ACHN (cell line): ENCODE measurements at regions not wholly inside any gene's neighbourhood (a gene's known extent, or its start where the extent isn't known, plus 50 kb on each side); places are given as distances from the start of the nearest gene placed in this dataset.

Source experiments
- DNase-seq: peaks from one replicate; pipeline ENCODE4 v3.0.0-alpha.2; 2015
- in situ Hi-C: cut with HindIII; loops from 2 replicates; pipeline ENCODE4 v1.10.0; 2017; ENCODE audit warnings: low sequenced_read_pairs, low pct_ligation_motif_present, low pct_unique_long_range_greater_than_20kb

DNA sequence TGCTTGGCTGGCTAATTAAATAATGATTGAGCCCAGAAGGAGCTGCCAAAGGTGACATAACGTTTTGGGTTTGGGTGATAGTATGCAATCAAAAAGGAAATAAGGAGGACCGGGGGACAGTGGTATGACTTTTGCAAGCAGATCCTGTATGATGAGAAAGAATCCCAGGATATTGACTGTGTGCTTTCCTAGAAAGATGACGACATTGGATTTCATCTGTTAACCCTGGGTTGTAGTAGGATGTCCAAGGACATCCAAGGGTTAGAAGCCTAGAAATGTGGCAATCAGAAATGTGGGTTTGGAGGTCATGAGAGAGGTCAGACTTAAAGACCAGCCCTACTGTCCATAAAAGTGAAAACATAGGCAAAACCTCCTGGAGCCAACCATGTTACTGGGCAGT lies 50.3 kb upstream of the HMHB1 start:
- no peak for DNase-seq

DNA sequence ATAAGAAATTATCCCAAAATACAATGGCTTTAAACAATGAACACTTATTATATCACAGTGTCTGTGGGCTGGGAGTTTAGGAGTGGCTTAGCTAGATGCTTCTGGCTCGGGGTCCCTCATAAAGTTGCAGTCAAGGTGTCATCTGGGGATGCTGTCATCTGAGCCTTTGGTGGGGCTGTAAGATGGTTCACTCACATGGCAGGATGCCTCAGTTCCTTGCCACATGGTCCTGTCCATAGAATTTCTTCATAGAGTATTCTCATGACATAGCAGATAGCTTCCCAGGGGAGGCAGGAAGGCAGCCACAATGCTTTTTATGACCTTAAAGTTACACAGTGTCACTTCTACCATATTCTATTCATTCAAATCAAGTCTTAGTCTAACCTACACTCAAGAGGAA lies 51.2 kb upstream of the HMHB1 start:
- in situ Hi-C loops: no loop called here
- DNase-seq: no peak

More for the DNA sequence above, 50.3 kb upstream of the HMHB1 start:
- in situ Hi-C loops: no loop called here

DNA sequence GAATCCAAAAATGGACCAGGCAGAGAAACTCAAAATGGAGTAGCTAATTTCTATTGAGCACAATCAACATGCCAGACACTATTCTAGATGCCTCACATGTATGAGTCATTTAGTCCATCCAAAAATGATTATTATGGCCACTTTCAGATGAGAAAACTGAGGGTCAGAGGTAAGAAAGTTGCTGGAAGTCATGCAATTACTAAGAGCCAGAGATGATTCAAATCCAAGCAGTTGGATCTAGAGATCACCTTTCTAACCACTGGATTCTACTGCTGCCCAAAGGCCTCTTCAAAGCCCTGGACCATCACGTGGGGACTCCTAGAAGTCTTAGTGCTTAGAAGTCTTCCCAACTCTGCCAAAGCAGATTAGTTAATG lies 51.8 kb upstream of the HMHB1 start:
- in situ Hi-C loops: no loop called here
- no peak for DNase-seq

DNA sequence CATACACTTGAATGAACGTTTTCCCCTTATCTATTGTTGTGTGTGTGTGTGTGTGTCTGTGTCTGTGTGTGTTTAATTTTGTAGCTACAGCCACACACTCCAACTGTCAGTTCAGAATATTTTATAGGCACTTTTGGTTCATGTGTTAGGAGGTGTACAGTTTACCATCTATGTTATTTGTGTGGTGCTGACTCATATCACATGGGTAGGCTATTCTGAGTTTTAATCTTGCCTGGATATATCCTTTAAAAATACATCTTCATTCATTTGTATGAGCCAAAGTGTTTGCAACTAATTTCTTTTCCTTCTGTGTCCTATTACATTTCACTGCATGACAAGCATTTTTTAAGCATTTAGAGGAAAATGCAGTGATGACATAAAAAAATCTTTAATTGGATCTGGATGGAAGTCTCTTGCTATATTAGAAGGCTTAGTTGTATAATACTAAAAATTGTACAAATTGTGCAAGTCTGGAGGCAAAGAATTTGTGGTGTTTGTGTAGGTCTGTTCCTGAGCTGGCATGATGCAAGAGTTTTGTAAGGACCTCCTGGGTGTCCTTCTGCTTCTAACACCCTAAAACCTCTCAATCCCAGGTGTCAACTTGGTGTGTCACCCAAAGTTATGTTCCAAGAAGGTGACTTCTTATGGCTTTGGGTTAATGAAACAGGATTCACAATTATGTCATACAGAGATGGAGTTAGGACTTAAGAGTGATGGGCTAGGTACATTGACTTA lies 52.4 kb upstream of the HMHB1 start:
- DNase-seq: no peak
- in situ Hi-C loops: no loop called here

DNA sequence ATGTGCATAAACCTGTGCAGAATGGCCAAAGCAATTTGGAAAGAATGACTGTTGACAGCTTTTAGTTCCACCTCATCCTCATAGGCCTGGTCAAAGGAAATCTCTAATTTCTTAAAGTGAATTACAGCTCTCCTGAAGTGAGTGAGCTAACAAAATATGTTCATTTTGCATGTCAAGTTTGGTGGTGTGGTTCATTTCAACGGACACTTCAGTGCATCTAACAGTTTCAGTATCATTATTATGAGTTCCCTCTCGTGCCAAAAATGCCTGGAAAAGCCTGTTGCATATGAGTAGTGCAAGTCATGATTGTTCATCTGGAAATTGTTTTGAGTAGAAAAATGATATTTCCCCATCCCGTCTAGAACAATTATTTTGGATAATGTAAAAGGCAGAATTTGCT lies 53.2 kb upstream of the HMHB1 start:
- in situ Hi-C loops: no loop called here
- no peak for DNase-seq

DNA sequence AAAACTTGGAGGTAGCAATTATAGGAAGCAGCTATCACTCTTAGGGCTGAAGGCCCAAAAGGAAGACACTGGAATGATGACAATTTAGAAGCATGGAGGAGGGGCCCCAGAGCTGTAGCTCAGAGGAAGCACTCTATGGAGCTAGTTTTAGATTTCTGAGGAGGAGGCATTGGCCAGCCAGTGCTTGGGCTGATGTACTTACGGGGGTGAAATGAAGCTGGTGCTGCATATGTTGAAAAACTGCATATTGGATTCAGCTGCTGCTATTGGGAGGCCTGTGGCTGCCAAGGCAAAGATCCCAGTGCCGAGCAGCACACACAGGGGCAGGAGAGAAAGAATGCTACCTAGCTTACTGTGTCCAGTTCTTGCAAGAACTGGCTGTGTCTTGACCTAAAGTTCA lies 53.9 kb upstream of the HMHB1 start:
- no peak for DNase-seq
- in situ Hi-C loops: no loop called here

DNA sequence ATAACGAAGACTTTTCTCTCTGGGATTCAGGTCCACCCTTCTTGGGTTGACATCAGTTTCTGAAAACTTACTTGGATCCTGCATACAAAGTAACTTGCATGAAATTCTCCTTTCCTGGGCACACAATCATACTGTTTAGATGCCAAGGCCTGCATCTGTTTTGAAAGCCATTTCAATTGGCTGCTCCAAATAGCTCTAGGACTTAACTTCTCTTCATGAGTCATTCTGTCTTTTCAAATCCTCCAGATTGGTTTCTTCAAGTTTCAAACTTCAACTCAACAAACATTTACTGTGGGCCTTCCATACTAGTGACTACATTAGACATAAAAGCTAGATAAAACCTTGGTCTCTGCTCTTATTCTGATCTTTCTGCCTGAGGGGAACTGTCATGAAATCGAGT lies 54.8 kb upstream of the HMHB1 start:
- DNase-seq: no peak
- in situ Hi-C loops: no loop called here

DNA sequence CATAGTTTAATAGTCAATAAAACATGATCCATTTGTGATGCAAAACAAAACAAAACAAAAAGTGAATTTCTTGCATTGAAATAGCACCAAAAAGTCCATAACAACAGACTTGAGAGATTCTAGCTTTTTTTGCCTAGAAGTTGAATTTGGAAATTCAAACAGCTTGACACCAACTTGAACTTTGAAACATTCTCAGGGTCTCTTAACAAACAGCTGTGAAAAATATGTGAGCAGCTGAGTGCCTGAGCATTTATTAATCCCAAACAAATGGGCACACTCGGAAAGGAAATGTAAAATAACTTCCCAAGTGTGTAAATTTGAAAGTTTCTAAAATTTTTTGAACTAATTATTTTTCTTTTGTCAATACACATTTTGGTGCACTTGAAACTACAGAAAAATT lies 56.0 kb upstream of the HMHB1 start:
- in situ Hi-C loops: no loop called here
- no peak for DNase-seq

DNA sequence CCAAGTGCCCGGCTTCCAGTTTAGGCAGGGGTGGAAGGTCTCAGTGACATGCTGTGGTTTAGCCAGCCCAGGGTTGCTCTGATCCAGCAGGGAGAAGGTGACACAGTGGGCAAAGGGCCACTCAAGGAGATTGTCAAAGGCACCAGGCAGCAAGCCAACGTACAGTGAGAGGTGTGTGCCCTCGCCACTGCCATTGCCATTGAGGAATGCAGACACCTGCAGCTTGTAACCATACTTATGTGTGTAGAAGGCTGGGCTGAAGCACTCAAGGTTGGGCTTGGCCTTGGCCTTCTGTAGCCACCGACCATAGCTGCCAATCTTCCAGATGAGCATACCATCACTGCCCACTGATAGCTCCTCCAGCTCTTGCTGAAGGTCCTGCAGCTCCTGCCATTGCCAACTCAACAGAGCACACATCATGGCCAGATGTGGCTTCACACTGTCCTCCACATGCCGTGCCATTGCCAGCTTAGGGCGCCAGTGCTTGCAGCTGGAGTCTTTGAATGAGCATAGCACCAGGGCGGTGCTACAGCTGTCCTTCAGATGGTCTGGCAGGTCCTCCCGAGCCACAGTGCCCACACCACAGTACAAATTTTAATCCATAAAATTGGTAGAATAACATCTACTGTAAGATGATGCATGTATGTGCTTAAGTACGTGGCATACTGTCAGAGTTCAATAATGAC lies 59.7 kb upstream of the HMHB1 start:
- in situ Hi-C loops: no loop called here
- no peak for DNase-seq

DNA sequence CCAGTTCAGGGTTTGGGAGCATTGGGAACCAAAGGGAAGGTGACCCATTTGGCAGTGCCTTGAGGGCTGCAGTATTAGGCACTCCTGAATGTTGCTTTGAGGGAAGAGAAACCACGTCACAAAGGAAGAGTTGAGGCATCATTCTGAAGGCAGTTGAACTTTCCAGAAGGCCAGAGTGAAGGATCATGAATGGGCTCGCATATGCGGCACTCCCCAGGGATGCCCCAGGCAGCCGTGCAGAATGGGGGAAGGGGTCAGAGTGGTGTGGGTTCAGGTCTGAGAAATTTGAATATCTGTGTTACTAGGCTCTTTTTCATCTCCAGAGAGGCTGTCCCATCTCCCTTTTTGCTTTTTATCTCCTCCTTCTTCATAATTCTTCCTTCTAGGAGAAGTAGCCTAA lies 60.6 kb upstream of the HMHB1 start:
- DNase-seq: no peak
- in situ Hi-C loops: no loop called here

DNA sequence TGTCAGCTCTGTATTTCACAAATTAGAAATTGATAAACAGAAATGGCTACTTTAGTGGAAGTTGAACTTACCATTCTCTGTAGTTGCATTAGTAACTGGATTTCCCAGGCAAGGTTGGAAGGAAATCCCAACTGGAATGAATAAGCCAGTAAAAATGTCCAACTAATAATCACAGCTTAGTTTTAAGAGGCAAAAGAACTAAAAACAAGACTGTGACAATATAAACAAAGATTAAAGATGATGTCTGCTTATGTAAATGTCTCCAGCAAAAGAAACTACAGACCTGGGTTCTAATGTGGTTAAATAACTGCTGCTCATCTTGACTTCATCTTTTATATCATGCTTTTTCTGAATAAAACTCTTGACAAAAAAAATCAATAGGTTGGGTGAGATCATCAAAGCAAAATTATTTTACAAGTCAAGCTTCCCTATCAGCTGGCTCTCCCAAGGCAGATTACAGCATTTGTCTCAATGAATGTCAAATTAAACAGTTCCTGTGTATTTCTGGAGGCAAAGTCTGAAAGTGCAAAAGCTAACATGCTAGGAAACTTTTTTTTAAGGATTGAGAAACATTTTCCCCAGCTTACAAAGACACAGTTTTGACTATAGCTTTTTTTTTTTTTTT lies 62.3 kb upstream of the HMHB1 start:
- no peak for DNase-seq
- in situ Hi-C loops: no loop called here

DNA sequence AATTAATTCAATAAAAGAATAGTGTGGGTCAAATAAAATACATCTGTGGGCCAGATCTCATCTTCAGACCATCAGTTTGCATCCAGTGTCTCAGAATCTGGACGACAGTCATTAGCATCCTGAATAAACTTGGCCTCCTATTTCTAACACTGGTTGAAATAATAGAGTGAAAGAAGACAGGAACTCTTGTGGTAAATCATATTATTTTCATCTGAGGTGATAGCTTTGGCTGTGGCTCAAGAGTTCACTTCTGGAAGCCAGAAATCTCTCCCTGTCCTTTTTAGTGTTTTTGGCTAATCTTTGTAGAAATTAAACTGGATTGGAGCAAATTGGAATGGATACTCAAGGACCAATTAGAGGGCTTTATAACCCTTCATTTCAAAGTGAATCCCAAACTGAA lies 63.4 kb upstream of the HMHB1 start:
- in situ Hi-C loops: no loop called here

DNA sequence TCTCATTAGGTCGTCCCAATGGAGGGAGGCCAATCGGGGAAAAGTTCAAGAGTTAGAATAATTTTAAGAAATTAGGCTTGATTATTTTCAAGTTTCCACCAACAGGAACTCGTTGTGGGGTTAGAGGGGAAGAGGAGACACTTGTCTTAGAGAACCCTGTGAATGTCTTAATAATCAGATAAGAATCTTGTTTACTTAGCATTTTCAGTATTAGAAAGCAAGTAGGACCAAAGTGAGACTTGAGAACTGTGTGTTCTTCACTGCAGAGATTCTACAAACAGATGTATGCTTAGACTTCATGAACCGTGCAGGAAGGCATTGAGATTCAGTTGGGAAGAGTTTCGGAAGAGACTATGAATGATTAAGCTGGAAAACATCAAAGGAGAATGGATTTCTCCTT lies 69.0 kb upstream of the HMHB1 start:
- in situ Hi-C loops: no loop called here
- no peak for DNase-seq

More for the DNA sequence above, 63.4 kb upstream of the HMHB1 start:
- DNase-seq: no peak

DNA sequence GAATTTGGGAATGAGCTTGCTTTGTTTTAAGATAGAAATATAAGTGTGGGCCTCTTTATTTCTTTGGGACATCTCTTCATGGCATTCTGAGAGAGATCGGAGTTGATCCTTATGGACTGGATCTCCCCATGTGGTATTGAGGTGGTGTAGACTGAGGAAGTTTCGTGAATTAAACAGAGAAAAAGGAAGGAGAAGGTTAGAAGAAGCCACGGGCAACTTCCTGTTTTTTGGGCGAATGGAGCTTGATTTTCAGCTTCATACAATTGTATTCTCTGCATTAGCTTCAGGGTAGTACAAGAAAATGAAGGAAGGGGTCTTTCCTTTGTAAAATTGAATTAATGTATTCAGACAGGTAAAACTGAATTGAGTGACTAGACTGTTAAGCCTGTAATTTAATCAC lies 70.5 kb upstream of the HMHB1 start:
- in situ Hi-C loops: no loop called here
- DNase-seq: no peak

DNA sequence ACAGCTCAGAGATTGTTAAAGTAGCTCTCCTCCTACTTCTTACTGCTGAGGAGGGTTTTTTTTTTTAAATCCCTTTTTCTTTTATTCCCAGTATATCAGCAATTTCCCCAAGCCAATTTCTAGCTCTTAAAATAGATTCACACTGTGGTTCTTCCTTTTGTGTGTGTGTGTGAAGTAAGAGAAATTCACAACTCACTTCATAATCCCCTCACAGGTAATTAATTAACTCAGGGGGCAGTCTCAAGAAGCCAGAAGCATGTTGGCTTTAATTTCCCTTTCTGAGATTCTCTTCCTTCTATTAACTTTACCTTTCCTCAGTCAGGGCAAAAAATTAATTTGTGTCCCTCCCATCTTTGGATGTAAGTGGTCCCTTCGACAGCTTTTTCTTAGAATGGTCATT lies 71.0 kb upstream of the HMHB1 start:
- DNase-seq: no peak
- in situ Hi-C loops: no loop called here

DNA sequence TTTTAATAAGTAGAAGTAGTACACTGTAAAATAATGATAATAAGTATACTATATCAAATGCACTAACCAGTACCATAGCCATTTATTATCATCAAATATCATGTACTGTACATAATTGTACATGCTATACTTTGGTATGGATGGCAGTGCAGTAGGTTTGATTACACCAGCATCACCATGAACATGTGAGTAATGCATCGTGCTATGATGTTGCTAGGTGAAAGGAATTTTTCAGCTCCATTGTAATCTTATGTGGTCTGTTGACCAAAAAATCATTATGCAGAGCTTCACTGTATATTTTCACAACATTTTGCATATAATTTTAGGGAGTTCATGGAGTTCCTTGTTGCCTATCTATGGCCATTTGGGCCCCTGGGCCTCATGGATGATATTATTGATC lies 72.2 kb upstream of the HMHB1 start:
- in situ Hi-C loops: no loop called here

DNA sequence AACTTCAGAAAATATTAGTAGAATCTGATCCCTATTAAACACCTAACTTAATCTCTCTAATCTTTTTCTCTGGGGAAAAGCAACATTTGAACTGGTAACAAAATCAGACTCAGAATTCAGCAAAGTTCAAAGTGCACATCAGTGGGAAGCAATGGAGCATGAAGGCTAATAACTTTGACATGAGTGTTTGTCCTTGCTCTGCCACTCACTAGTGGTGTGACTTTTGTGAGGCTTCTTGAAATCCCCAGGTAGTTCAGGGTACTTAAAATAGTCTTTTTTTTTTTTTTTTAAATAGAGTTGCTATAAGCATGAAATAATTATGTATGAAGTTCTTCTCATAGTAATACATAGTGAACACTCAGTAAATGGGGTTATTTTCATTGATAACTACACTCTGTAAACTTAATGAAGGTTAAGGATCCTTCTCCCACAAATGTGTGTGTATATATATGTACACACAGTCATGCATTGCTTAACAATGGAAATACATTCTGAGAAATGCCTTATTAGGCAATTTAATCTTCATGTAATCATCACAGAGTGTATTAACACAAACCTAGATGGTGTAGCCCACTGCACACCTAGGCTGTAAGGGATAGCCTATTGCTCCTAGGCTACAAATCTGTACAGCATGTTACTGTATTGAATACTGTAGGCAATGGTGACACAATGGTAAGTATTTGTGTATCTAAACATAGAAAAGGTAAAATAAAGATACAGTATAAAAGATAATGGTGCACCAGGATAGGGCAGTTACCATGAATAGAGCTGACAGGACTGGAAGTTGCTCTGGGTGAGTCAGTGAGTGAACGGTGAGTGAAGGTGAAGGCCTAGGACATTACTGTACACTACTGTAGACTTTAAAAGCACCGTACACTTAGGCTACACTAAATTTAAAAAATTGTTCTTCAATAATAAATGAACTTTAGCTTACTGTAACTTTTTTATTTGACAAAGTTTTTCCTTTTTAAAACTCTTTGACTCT lies 73.3 kb upstream of the HMHB1 start:
- in situ Hi-C loops: no loop called here

More for the DNA sequence above, 72.2 kb upstream of the HMHB1 start:
- DNase-seq: no peak

DNA sequence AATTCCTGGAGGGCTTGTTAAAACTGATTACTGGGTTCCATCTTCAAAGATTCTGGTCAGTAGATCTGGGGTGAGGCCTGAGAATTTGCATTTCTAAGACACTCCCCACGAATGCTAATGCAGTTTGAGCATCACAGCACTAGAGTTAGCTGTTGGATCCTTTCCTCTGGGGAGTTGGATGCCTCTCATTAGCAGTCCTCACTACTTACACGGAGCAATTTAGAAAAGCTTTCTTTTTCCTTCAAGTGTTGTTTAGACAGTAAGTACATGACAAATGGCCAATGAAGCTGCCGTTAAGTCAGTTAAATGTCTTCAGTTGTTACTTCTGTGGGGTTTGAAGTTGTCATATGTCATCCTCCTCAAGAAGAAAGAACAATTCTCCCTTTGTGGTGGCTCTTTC lies 74.9 kb upstream of the HMHB1 start:
- in situ Hi-C loops: no loop called here
- DNase-seq: no peak

More for the DNA sequence above, 73.3 kb upstream of the HMHB1 start:
- DNase-seq: peak; percentile 7

DNA sequence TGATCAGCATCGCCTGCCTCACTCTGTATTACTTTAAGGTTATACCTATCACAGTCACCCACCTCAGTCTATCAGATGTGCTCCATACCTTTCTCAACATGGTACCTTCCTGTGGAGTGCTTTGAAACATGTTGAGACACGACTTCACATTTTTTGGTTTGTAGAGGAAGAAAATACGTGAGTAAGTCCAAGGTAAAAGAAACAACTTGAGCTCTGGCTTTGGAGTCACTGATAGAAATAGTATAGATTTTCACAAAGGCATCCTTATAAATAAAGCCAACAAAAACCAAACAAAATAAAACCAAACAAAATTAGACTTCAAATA lies 77.5 kb upstream of the HMHB1 start:
- in situ Hi-C loops: no loop called here

More for the DNA sequence above, 77.5 kb upstream of the HMHB1 start:
- no peak for DNase-seq
